ENCODE measurements at regions not wholly inside any gene's neighbourhood (a gene's known extent, or its start where the extent isn't known, plus 50 kb on each side); places are given as distances from the start of the nearest gene placed in this dataset.

- no peak overlapping the region for H3K23ac ChIP-seq (ENCODE audit: insufficient read length)
- H4K8ac ChIP-seq (ENCODE audit: extremely low read depth, insufficient read depth, low read length) = no peak overlapping the region
- H3K18ac ChIP-seq (ENCODE audit: extremely low read depth, low read length) = no peak overlapping the region
- H3K23me2 ChIP-seq (ENCODE audit: low read depth, low read length) = no peaks in the 10 kb centered on the region
- H3K4me1 ChIP-seq (replicated peaks in 1 of 4; ENCODE audit: control insufficient read depth in 3 of 4, insufficient read depth in 4 of 4, low read length in 3 of 4) = no peaks in the 10 kb centered on the region
- FAIRE-seq = no peak
- H3K27ac ChIP-seq (ENCODE audit: low read depth, low read length) = no peak overlapping the region
- no peak overlapping the region for H2BK120ac ChIP-seq (replicated peaks; ENCODE audit: low read depth, low read length)
- no peak for DNase-seq (ENCODE audit: low read depth in 1 of 2, low spot score in 2 of 2)
- H3K9ac ChIP-seq (replicated peaks in 1 of 4; ENCODE audit: extremely low read depth in 1 of 4, low read depth in 3 of 4, low read length in 3 of 4) = no peak overlapping the region
- H2AK5ac ChIP-seq (ENCODE audit: low read depth, low read length) = no peak overlapping the region
- no peak overlapping the region for H3K14ac ChIP-seq (ENCODE audit: insufficient read length)
- H3K27me3 ChIP-seq (replicated peaks in 1 of 4; ENCODE audit: control insufficient read depth in 3 of 4, extremely low read depth in 1 of 4, insufficient read depth in 3 of 4, low read length in 3 of 4) = no peaks in the 10 kb centered on the region; a peak in 1 of 7 replicates
- no peaks in the 10 kb centered on the region for H3K36me3 ChIP-seq (ENCODE audit: control insufficient read depth in 2 of 4, insufficient read depth in 4 of 4, low read length in 3 of 4)
- H2BK5ac ChIP-seq (ENCODE audit: low read depth, low read length) = no peak overlapping the region
- H2BK15ac ChIP-seq (ENCODE audit: low read length) = no peak overlapping the region
- H2AFZ ChIP-seq (ENCODE audit: low read length) = no peak overlapping the region
- H4K20me1 ChIP-seq (replicated peaks in 1 of 2; ENCODE audit: control insufficient read depth in 1 of 2, insufficient read depth in 2 of 2, low read length in 2 of 2) = no peaks in the 10 kb centered on the region
- no peaks in the 10 kb centered on the region for H3K79me1 ChIP-seq (ENCODE audit: low read depth, low read length)
- H4K91ac ChIP-seq (replicated peaks; ENCODE audit: insufficient read length, low read length) = no peak overlapping the region
- H2BK12ac ChIP-seq (ENCODE audit: low read depth, low read length) = no peak overlapping the region
- WGBS, 2 experiments (ENCODE audit: extremely low coverage in 1 of 2, insufficient coverage in 1 of 2, insufficient read length in 1 of 2, insufficient replicate concordance in 2 of 2, low coverage in 1 of 2, low lambda C conversion rate in 2 of 2, missing lambda C conversion rate in 1 of 2) = 89% methylated on average over 4 of the region's 4 CpGs; no CpG with 5 or more reads in 1 of the 2 experiments
- no peak overlapping the region for H2BK20ac ChIP-seq (ENCODE audit: low read length)
- H3K9me3 ChIP-seq (ENCODE audit: insufficient read depth in 2 of 2, low read depth in 1 of 2, low read length in 1 of 2) = no peaks in the 10 kb centered on the region; a peak in 1 of 4 replicates
- H3K4me2 ChIP-seq (ENCODE audit: insufficient read depth in 1 of 2, low read depth in 2 of 2, low read length in 2 of 2) = no peak overlapping the region
- no peak overlapping the region for H3K4ac ChIP-seq (replicated peaks; ENCODE audit: insufficient read length, low read depth, low read length)
- H4K5ac ChIP-seq (ENCODE audit: insufficient read length, low read depth, low read length) = no peak overlapping the region
- CTCF ChIA-PET (ENCODE audit: partially characterized antibody) = interaction anchor here (0.7 to 1.0 kb wide), 3 partner anchors 53 to 208 kb away, joined by 3 read pairs; no protein-coding TSS in a partner anchor
- no peak overlapping the region for H3K56ac ChIP-seq (replicated peaks; ENCODE audit: insufficient read length, low read depth, low read length)
- POLR2A ChIA-PET (ENCODE audit: partially characterized antibody) = no interaction called here
- H3K79me2 ChIP-seq (ENCODE audit: control insufficient read depth in 1 of 2, insufficient read depth in 2 of 2, low read length in 2 of 2) = no peaks in the 10 kb centered on the region
- H3K4me3 ChIP-seq (ENCODE audit: extremely low read depth in 1 of 4, insufficient read depth in 2 of 4, low read depth in 3 of 4, low read length in 4 of 4) = no peak overlapping the region
- TF ChIP-seq KDM1A (IDR thresholded peaks at IDR 0.05; ENCODE audit: borderline replicate concordance, low read length) (no peak), CHD1 (IDR thresholded peaks at IDR 0.05; ENCODE audit: low read depth, low read length) (no peak), NANOG (IDR thresholded peaks at IDR 0.05; ENCODE audit: insufficient read depth, low read depth, low read length, poor library complexity, severe bottlenecking) (no peak), MAFK (IDR thresholded peaks at IDR 0.05; ENCODE audit: low read depth, low read length) (no peak), HDAC2 (IDR thresholded peaks at IDR 0.05; ENCODE audit: borderline replicate concordance in 1 of 2, low read depth in 2 of 2, low read length in 2 of 2) (no peak), EZH2 (IDR thresholded peaks at IDR 0.05; ENCODE audit: low read depth, low read length, severe bottlenecking) (no peak), EGR1 (IDR thresholded peaks at IDR 0.05; ENCODE audit: borderline replicate concordance, low read depth, low read length) (no peak), CHD2 (IDR thresholded peaks at IDR 0.05; ENCODE audit: low read length) (no peak), E2F6 (IDR thresholded peaks at IDR 0.05) (no peak), RNF2 (IDR thresholded peaks at IDR 0.05; ENCODE audit: borderline replicate concordance, low read depth, low read length, missing control alignments, poor library complexity, severe bottlenecking) (no peak), EP300 (IDR thresholded peaks at IDR 0.05; ENCODE audit: borderline replicate concordance in 1 of 2, low read depth in 2 of 2, low read length in 2 of 2) (no peak), JUND (IDR thresholded peaks at IDR 0.05; ENCODE audit: low read length) (no peak), GABPA (IDR thresholded peaks at IDR 0.05; ENCODE audit: borderline replicate concordance, insufficient read depth, low read length) (no peak)
These were observed 312.9 kb upstream of the MSX2 start for GRCh38 chr5:174411479-174411819.
